Trophoblast cell (in vitro differentiated cells and primary cell): ENCODE measurements at regions not wholly inside any gene's neighbourhood (a gene's known extent, or its start where the extent isn't known, plus 50 kb on each side); places are given as distances from the start of the nearest gene placed in this dataset.

Source experiments
- DNase-seq, 2 donors: peaks; one replicate each; pipeline ENCODE4 v3.0.0-alpha.2; 2016
- H2AFZ ChIP-seq: 2 replicates; pipeline ENCODE4 v1.6.1; 2013; ENCODE audit warnings: low read length, moderate library complexity, mild to moderate bottlenecking; ENCODE audit not compliant: insufficient read depth, poor library complexity
- H2AK5ac ChIP-seq: 2 replicates; pipeline ENCODE4 v1.6.1; 2013; ENCODE audit warnings: mild to moderate bottlenecking, low read length
- H2BK120ac ChIP-seq: 2 replicates; pipeline ENCODE4 v1.6.1; 2013; ENCODE audit warnings: low read length, mild to moderate bottlenecking, moderate library complexity; ENCODE audit not compliant: insufficient read depth, poor library complexity
- H2BK12ac ChIP-seq: 2 replicates; pipeline ENCODE4 v1.6.1; 2013; ENCODE audit warnings: mild to moderate bottlenecking, low read length, moderate library complexity
- H2BK5ac ChIP-seq: 2 replicates; pipeline ENCODE4 v1.6.1; 2013; ENCODE audit warnings: low read length, low read depth, moderate library complexity, mild to moderate bottlenecking; ENCODE audit not compliant: poor library complexity
- H3K14ac ChIP-seq: 2 replicates; pipeline ENCODE4 v1.6.1; 2013; ENCODE audit warnings: mild to moderate bottlenecking, low read length
- H3K18ac ChIP-seq: 2 replicates; pipeline ENCODE4 v1.6.1; 2013; ENCODE audit warnings: mild to moderate bottlenecking, low read length
- H3K23ac ChIP-seq: 2 replicates; pipeline ENCODE4 v1.6.1; 2013; ENCODE audit warnings: low read length
- H3K27ac ChIP-seq: 2 replicates; pipeline ENCODE4 v1.5.1; 2013; ENCODE audit warnings: low read depth, mild to moderate bottlenecking, inconsistent platforms, low read length, moderate library complexity
- H3K27me3 ChIP-seq: 2 replicates; pipeline ENCODE4 v1.6.1; 2013; ENCODE audit warnings: inconsistent platforms, mild to moderate bottlenecking, low read length, moderate library complexity; ENCODE audit not compliant: insufficient read depth
- H3K36me3 ChIP-seq, 2 experiments: 1 replicate in 1 of 2; 2 replicates in 1 of 2; pipeline ENCODE4 v1.6.1; 2013; ENCODE audit warnings: low read length in 2 of 2, mild to moderate bottlenecking in 2 of 2, moderate library complexity in 1 of 2; ENCODE audit not compliant: insufficient read depth in 2 of 2, control insufficient read depth in 1 of 2
- H3K4ac ChIP-seq: 2 replicates; pipeline ENCODE4 v1.6.1; 2013; ENCODE audit warnings: low read depth, mild to moderate bottlenecking, low read length, moderate library complexity
- H3K4me1 ChIP-seq, 2 experiments: 1 replicate in 1 of 2; 2 replicates in 1 of 2; pipeline ENCODE4 v1.6.1; 2013; ENCODE audit warnings: low read length in 2 of 2, mild to moderate bottlenecking in 2 of 2, moderate library complexity in 1 of 2; ENCODE audit not compliant: insufficient read depth in 2 of 2, control insufficient read depth in 1 of 2
- H3K4me2 ChIP-seq: 2 replicates; pipeline ENCODE4 v1.6.1; 2013; ENCODE audit warnings: inconsistent platforms, mild to moderate bottlenecking, low read length, moderate library complexity
- H3K4me3 ChIP-seq: 2 replicates; pipeline ENCODE4 v1.5.1; 2013; ENCODE audit warnings: mild to moderate bottlenecking, low read depth, low read length, inconsistent platforms
- H3K79me1 ChIP-seq: one replicate; pipeline ENCODE4 v1.6.1; 2013; ENCODE audit warnings: low read length
- H3K79me2 ChIP-seq: 2 replicates; pipeline ENCODE4 v1.6.1; 2013; ENCODE audit warnings: low read length, mild to moderate bottlenecking; ENCODE audit not compliant: control insufficient read depth, insufficient read depth, poor library complexity
- H3K9ac ChIP-seq: 2 replicates; pipeline ENCODE4 v1.6.1; 2013; ENCODE audit warnings: mild to moderate bottlenecking, low read length
- H3K9me3 ChIP-seq: 2 replicates; pipeline ENCODE4 v1.6.1; 2013; ENCODE audit warnings: low read depth, mild to moderate bottlenecking, control low read depth, inconsistent platforms, low read length; ENCODE audit not compliant: insufficient read depth
- H4K12ac ChIP-seq: 2 replicates; pipeline ENCODE4 v1.6.1; 2013; ENCODE audit warnings: low read depth, mild to moderate bottlenecking, low read length, moderate library complexity
- H4K8ac ChIP-seq: 2 replicates; pipeline ENCODE4 v1.6.1; 2013; ENCODE audit warnings: low read depth, mild to moderate bottlenecking, low read length, moderate library complexity
- H4K91ac ChIP-seq: one replicate; pipeline ENCODE4 v1.6.1; 2013; ENCODE audit warnings: low read depth, mild to moderate bottlenecking, low read length, moderate library complexity
- WGBS: extraction: QIAGEN DNeasy Blood & Tissue Kit; methylation state at CpG from one replicate; pipeline ENCODE4 v1.1.7; 2013; ENCODE audit warnings: missing lambda C conversion rate; ENCODE audit not compliant: insufficient read length, insufficient coverage; ENCODE audit errors: extremely low coverage; 5-methylcytosine and 5-hydroxymethylcytosine counted together

DNA sequence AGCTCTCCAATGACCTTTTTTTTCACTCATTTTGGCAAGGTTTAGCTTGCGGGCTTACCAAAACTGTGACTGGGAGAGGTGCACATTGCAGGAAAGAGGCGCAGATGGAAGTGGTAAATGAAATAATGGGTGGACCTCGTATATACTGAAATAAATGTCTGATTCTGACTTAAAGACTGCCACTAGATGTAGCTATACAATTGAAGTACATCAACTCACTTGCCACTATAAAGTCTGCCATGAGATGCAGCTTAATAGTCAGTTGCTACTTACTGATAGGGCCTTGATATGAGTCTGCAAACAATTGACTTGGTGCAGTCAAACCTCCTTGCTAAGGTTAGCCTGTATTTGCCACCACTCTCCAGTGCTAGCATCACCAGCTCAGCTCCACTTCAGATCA lies 525.9 kb upstream of the MBL2 start:
- Histone ChIP-seq H3K4me3 (no peak overlapping the region), H3K27ac (no peak overlapping the region)
- no CpG with 5 or more reads among the region's 3 CpGs for WGBS

DNA sequence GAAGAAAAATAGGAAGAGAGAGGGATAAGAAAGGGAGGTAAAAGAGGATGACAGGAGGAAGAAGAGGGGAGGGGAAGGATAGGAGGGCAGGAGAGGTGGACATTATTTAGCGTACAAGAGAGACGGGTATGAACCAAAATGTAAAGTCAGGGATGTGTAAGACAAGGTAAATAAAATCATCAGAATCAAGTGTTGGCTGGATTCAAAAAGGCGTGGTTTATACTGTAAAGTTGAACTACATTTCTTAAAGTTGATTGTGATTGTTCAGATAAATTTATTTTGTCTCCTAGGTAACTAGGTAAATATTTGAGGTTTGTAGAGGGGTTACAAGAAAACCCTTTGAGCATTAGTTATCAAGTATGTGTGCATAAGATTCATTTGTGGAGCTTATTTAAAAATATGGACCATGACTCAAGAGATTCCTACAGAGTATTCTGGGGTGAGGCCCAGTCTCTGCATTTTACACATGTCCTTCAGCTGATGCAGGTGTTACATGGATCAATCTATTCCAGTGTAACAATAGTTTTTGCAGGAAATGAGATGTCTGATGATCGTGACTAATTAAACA lies 512.1 kb upstream of the MBL2 start:
- no peak overlapping the region for H3K4me2 ChIP-seq
- H3K36me3 ChIP-seq = no peaks in the 10 kb centered on the region
- H3K18ac ChIP-seq = no peak overlapping the region
- H3K79me2 ChIP-seq = no peaks in the 10 kb centered on the region
- H4K8ac ChIP-seq = no peak overlapping the region
- no peak overlapping the region for H3K4ac ChIP-seq
- H3K4me1 ChIP-seq = no peaks in the 10 kb centered on the region
- no peak for DNase-seq
- H3K27ac ChIP-seq = no peak overlapping the region
- no peak overlapping the region for H4K12ac ChIP-seq
- no peaks in the 10 kb centered on the region for H3K9me3 ChIP-seq
- no peak overlapping the region for H4K91ac ChIP-seq
- no peak overlapping the region for H3K4me3 ChIP-seq
- no peak overlapping the region for H3K9ac ChIP-seq
- H3K14ac ChIP-seq = no peak overlapping the region
- H2BK120ac ChIP-seq = no peak overlapping the region
- no peak overlapping the region for H2BK5ac ChIP-seq
- no CpG with 5 or more reads among the region's 4 CpGs for WGBS
- no peaks in the 10 kb centered on the region for H3K79me1 ChIP-seq
- H2AK5ac ChIP-seq = no peak overlapping the region
- no peak overlapping the region for H3K23ac ChIP-seq
- H2AFZ ChIP-seq = no peak overlapping the region
- no peak overlapping the region for H2BK12ac ChIP-seq
- no peaks in the 10 kb centered on the region for H3K27me3 ChIP-seq

More for the DNA sequence above, 525.9 kb upstream of the MBL2 start:
- no peak overlapping the region for H4K12ac ChIP-seq
- H3K36me3 ChIP-seq = peaks cover 0 to 2% of the 10 kb centered on the region in 2 experiments
- no peak overlapping the region for H2BK120ac ChIP-seq
- no peaks in the 10 kb centered on the region for H3K79me2 ChIP-seq
- no peaks in the 10 kb centered on the region for H3K27me3 ChIP-seq
- no peak overlapping the region for H3K4ac ChIP-seq
- H3K23ac ChIP-seq = no peak overlapping the region
- H3K18ac ChIP-seq = no peak overlapping the region
- H3K4me2 ChIP-seq = no peak overlapping the region
- no peak overlapping the region for H3K14ac ChIP-seq
- no peak overlapping the region for H4K8ac ChIP-seq
- no peak overlapping the region for H2AFZ ChIP-seq
- H4K91ac ChIP-seq = no peak overlapping the region
- no peak overlapping the region for H2AK5ac ChIP-seq
- H3K4me1 ChIP-seq = no peaks in the 10 kb centered on the region
- no peak overlapping the region for H2BK5ac ChIP-seq
- H3K79me1 ChIP-seq = no peaks in the 10 kb centered on the region
- DNase-seq = no peak
- peaks cover 3% of the 10 kb centered on the region for H3K9me3 ChIP-seq
- H3K9ac ChIP-seq = no peak overlapping the region
- H2BK12ac ChIP-seq = no peak overlapping the region

DNA sequence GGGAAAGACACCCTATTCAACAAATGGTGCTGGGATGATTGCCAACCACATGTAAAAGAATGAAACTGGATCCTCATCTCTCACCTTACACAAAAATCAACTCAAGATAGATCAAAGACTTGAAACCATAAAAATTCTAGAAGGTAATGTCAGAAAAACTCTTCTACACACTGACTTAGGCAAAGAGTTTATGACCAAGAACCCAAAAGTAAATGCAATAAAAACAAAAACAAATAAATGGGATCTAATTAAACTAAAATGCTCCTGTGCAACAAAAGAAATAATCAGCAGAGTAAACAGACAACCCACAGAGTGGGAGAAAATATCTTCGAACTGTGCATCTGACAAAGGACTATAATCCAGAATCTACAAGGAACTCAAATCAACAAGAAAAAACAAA lies 504.2 kb upstream of the MBL2 start:
- Histone ChIP-seq H3K79me2 (no peaks in the 10 kb centered on the region), H3K4me3 (no peak overlapping the region), H2BK12ac (no peak overlapping the region), H3K4me2 (no peak overlapping the region), H3K4ac (no peak overlapping the region), H3K23ac (no peak overlapping the region), H3K9ac (no peak overlapping the region), H2AFZ (no peak overlapping the region), H3K79me1 (no peaks in the 10 kb centered on the region), H3K27me3 (no peaks in the 10 kb centered on the region), H4K8ac (no peak overlapping the region), H3K14ac (no peak overlapping the region), H3K18ac (no peak overlapping the region), H4K12ac (no peak overlapping the region), H2AK5ac (no peak overlapping the region), H4K91ac (no peak overlapping the region), H3K4me1 (no peaks in the 10 kb centered on the region), H3K27ac (no peak overlapping the region), H3K9me3 (peaks cover 1% of the 10 kb centered on the region), H3K36me3 (peaks cover 0 to 1% of the 10 kb centered on the region in 2 experiments), H2BK5ac (no peak overlapping the region), H2BK120ac (no peak overlapping the region)
- WGBS = no CpG with 5 or more reads among the region's 1 CpG
- DNase-seq = no peak

DNA sequence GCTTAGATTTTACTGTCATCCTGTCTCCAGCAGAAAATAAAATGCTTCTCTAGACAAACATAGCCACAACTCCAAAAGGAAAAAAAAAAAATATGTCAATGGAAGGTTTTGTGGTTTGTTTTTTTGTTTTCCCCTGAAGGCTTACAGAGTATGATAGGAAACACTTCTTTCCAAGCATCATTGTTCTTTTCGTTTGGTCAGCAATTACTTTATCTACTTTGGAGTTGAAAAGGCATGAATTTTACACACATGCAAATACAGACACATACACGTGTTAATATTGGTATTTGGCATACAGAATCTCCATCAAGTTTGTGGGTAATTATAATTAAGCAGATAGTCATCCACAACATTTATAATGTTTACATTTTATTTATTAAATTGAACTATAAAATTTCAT lies 496.9 kb upstream of the MBL2 start:
- Histone ChIP-seq H3K4me2 (no peak overlapping the region), H3K27me3 (no peaks in the 10 kb centered on the region), H4K12ac (no peak overlapping the region), H3K36me3 (peaks cover 0 to 1% of the 10 kb centered on the region in 2 experiments), H2BK120ac (no peak overlapping the region), H4K8ac (no peak overlapping the region), H3K27ac (no peak overlapping the region), H3K18ac (no peak overlapping the region), H3K4ac (no peak overlapping the region), H3K9me3 (peaks cover 1% of the 10 kb centered on the region), H3K9ac (no peak overlapping the region), H3K79me1 (no peaks in the 10 kb centered on the region), H2BK5ac (no peak overlapping the region), H2AK5ac (no peak overlapping the region), H3K14ac (no peak overlapping the region), H2AFZ (no peak overlapping the region), H3K4me1 (no peaks in the 10 kb centered on the region), H3K23ac (no peak overlapping the region), H4K91ac (no peak overlapping the region), H3K79me2 (no peaks in the 10 kb centered on the region), H2BK12ac (no peak overlapping the region), H3K4me3 (no peak overlapping the region)
- WGBS = no CpG with 5 or more reads among the region's 2 CpGs
- DNase-seq = no peak
